Esophagus muscularis mucosa (tissue), 4 donors: ENCODE measurements at regions not wholly inside any gene's neighbourhood (a gene's known extent, or its start where the extent isn't known, plus 50 kb on each side); places are given as distances from the start of the nearest gene placed in this dataset.

Experiments
- EP300 ChIP-seq: sonication (generic); formaldehyde crosslinking; IDR thresholded peaks from one replicate; pipeline ENCODE4 v1.6.1; 2017; ENCODE audit warnings: antibody characterized with exemption
- POLR2A ChIP-seq: fragments of 450-650 bp; IDR thresholded peaks from one replicate; pipeline ENCODE4 v1.6.1; 2017; ENCODE audit warnings: antibody characterized with exemption, moderate library complexity, mild to moderate bottlenecking, low read depth
- TF ChIP-seq, protein P1 (sequence below), 3 experiments: fragments of 200-600 bp in 2 of 3; fragments of 450-650 bp in 1 of 3; sonication (generic) in 2 of 3; IDR thresholded peaks; one replicate each; pipeline ENCODE4 v1.5.1; 2017 to 2019; ENCODE audit warnings: antibody characterized with exemption in 3 of 3, mild to moderate bottlenecking in 2 of 3, moderate library complexity in 1 of 3

DNA sequence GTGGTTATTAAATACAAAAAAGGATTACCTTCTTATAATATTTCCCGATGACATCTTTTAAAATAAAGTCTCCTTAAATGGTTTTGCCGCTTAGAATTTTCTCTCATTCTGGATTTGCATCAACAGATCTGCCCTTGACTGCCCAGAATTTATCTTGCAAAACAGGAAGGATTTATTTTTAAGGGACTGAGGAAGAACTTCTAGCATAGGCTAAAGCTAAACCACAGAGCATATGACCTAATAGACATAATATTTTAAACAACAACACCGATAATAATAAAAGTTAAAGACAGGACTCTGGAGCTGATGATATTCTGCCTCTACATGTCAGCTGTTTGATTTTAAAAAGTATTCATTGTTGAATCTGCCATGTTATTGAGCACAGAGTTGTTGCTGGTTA is 145.3 kb upstream of the ADCY2 start:
- TF ChIP-seq, protein P1, sequence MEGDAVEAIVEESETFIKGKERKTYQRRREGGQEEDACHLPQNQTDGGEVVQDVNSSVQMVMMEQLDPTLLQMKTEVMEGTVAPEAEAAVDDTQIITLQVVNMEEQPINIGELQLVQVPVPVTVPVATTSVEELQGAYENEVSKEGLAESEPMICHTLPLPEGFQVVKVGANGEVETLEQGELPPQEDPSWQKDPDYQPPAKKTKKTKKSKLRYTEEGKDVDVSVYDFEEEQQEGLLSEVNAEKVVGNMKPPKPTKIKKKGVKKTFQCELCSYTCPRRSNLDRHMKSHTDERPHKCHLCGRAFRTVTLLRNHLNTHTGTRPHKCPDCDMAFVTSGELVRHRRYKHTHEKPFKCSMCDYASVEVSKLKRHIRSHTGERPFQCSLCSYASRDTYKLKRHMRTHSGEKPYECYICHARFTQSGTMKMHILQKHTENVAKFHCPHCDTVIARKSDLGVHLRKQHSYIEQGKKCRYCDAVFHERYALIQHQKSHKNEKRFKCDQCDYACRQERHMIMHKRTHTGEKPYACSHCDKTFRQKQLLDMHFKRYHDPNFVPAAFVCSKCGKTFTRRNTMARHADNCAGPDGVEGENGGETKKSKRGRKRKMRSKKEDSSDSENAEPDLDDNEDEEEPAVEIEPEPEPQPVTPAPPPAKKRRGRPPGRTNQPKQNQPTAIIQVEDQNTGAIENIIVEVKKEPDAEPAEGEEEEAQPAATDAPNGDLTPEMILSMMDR (IDR thresholded peaks at IDR 0.05), result no peak
- TF ChIP-seq POLR2A (no peak), EP300 (no peak)
